Retina (tissue), 1 donor: ENCODE measurements at regions not wholly inside any gene's neighbourhood (a gene's known extent, or its start where the extent isn't known, plus 50 kb on each side); places are given as distances from the start of the nearest gene placed in this dataset.

Source experiments
- DNase-seq: peaks from one replicate; pipeline ENCODE4 v3.0.0-alpha.2; 2016

- DNase-seq, result no peak
These were observed 67.7 kb upstream of the HS3ST1 start for GRCh38 chr4:11496351-11496829.

GRCh38 chr4:11495818-11496217, 67.1 kb upstream of the HS3ST1 start:
- DNase-seq, result no peak

GRCh38 chr4:11495291-11495690, 66.6 kb upstream of the HS3ST1 start:
- DNase-seq, result no peak

- DNase-seq, result peak; percentile 17
These were observed 65.5 kb upstream of the HS3ST1 start for GRCh38 chr4:11494232-11494631.

GRCh38 chr4:11489453-11490083, 60.9 kb upstream of the HS3ST1 start:
- no peak for DNase-seq

- no peak for DNase-seq
These were observed 60.2 kb upstream of the HS3ST1 start for GRCh38 chr4:11488657-11489452.

GRCh38 chr4:11487868-11488544, 59.3 kb upstream of the HS3ST1 start:
- DNase-seq, result no peak

- no peak for DNase-seq
These were observed 58.4 kb upstream of the HS3ST1 start for GRCh38 chr4:11487139-11487538.

GRCh38 chr4:11485926-11486325, 57.2 kb upstream of the HS3ST1 start:
- no peak for DNase-seq

GRCh38 chr4:11484531-11484930, 55.8 kb upstream of the HS3ST1 start:
- no peak for DNase-seq

- no peak for DNase-seq
These were observed 54.4 kb upstream of the HS3ST1 start for GRCh38 chr4:11483046-11483445.

GRCh38 chr4:11480683-11481082, 52.0 kb upstream of the HS3ST1 start:
- DNase-seq, result no peak
